ENCODE measurements at regions not wholly inside any gene's neighbourhood (a gene's known extent, or its start where the extent isn't known, plus 50 kb on each side); places are given as distances from the start of the nearest gene placed in this dataset.
"Not testable (repeated sequence)": the region's sequence is repeated elsewhere in the genome, so short reads cannot be mapped to it uniquely, and the experiment has no call there.

DNA sequence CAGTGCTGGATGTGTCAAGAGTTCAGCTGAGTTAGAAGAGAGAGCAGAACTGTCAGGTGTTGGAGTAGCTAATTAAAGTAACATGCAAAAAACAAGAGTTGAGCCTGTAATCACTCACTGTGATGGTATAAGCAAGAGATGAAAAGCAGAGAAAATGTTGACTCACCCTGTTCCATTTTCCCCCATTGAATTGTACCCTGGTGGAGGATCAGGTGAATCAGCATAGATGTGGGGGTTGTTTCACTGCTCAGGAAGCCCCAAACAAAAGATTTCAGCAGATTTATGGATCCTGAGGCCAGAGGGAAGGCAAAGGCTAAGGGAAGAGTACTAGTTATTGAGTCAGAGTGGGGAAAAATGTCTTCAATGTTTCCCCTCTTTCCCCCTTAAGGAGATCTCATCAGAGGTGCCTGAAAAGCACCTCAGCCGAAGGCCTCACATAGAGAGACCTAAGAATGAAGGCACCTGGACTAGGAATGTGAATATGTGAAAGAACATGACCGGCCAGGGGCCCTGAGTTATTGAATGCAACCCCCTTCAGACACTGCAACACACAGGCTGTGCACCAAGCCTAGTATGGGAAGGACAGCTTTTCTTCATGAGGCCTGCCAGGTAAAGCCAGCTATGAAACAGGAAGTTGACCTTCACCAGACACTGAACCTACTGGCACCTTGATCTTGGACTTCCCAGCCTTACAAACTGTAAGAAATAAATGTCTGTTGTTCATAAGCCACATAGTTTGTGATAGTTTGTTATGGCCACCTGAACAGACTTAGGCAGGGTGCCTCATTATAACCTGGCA is 90.1 kb downstream of the TMCO5A start:
- Histone ChIP-seq H3K36me3 (ENCODE audit: insufficient read depth, low read length) (no peaks in the 10 kb centered on the region), H3K9ac (ENCODE audit: insufficient read length) (no peak overlapping the region), H3K27ac (no peak overlapping the region), H3K4me3 (no peak overlapping the region), H3K9me3 (ENCODE audit: low read depth, low read length) (no peaks in the 10 kb centered on the region)
- no peak for TF ChIP-seq EZH2 (IDR thresholded peaks at IDR 0.05)
- TF ChIP-seq POLR2AphosphoS5 (IDR thresholded peaks at IDR 0.05; ENCODE audit: borderline replicate concordance, low read depth, low read length), result no peak
- TF ChIP-seq FOXP2 (optimal IDR thresholded peaks at IDR 0.05; ENCODE audit: control extremely low read depth, extremely low read length, insufficient read depth), result no peak
- no peak for DNase-seq (ENCODE audit: low read depth, low spot score)

DNA sequence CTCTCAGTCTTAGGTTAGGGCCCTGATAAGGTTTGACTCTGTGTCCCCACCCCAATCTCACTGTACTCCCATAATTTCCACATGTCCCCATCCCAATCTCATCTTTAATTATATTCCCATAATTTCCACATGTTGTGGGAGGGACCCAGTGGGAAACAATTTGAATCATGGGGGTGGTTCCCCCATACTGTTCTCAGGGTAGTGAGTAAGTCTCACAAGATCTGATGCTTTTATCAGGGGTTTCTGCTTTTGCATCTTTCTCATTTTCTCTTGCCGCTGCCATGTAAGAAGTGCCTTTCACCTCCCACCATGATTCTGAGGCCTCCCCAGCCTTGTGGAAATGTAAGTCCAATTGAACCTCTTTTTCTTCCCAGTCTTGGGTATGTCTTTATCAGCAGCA is 91.2 kb downstream of the TMCO5A start:
- not testable (repeated sequence) for DNase-seq (ENCODE audit: low read depth, low spot score); H3K4me3 ChIP-seq; H3K9ac ChIP-seq (ENCODE audit: insufficient read length); H3K27ac ChIP-seq; H3K36me3 ChIP-seq (ENCODE audit: insufficient read depth, low read length); H3K9me3 ChIP-seq (ENCODE audit: low read depth, low read length)

DNA sequence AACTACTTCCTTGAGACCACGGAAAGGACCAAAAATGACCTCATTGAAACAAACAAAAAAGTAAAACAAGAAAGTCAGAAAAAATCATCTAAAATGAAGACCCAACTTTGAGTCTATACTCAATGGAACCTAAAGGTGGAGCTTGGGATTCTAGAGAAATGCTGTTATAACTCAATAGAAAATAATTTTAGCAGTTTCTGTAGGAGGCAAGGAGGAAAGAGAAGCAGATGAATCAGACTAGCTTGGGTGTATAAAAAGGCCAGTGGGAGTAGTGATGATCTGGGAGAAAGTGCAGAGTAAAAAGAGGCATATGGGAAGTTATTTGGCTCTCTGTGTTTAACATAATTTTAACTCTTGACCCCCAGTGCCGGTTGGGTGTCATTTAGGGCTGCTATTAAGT is 94.4 kb downstream of the TMCO5A start:
- H3K27ac ChIP-seq, result no peak overlapping the region
- DNase-seq (ENCODE audit: low read depth, low spot score), result no peak
- no peak overlapping the region for H3K4me3 ChIP-seq
- no peak for TF ChIP-seq EZH2 (IDR thresholded peaks at IDR 0.05)
- H3K9me3 ChIP-seq (ENCODE audit: low read depth, low read length), result no peaks in the 10 kb centered on the region
- no peaks in the 10 kb centered on the region for H3K36me3 ChIP-seq (ENCODE audit: insufficient read depth, low read length)
- no peak overlapping the region for H3K9ac ChIP-seq (ENCODE audit: insufficient read length)

GRCh38 chr15:38029736-38030135 is 95.3 kb downstream of the TMCO5A start:
- Histone ChIP-seq H3K9ac (ENCODE audit: insufficient read length) (no peak overlapping the region), H3K36me3 (ENCODE audit: insufficient read depth, low read length) (no peaks in the 10 kb centered on the region), H3K9me3 (ENCODE audit: low read depth, low read length) (no peaks in the 10 kb centered on the region), H3K4me3 (no peak overlapping the region), H3K27ac (no peak overlapping the region)
- TF ChIP-seq FOXP2 (optimal IDR thresholded peaks at IDR 0.05; ENCODE audit: control extremely low read depth, extremely low read length, insufficient read depth) (no peak), EZH2 (IDR thresholded peaks at IDR 0.05) (no peak), POLR2AphosphoS5 (IDR thresholded peaks at IDR 0.05; ENCODE audit: borderline replicate concordance, low read depth, low read length) (no peak)
- peak; percentile 8 for DNase-seq (ENCODE audit: low read depth, low spot score)

- TF ChIP-seq POLR2AphosphoS5 (IDR thresholded peaks at IDR 0.05; ENCODE audit: borderline replicate concordance, low read depth, low read length), result no peak
- TF ChIP-seq EZH2 (IDR thresholded peaks at IDR 0.05), result no peak
- no peak for TF ChIP-seq FOXP2 (optimal IDR thresholded peaks at IDR 0.05; ENCODE audit: control extremely low read depth, extremely low read length, insufficient read depth)
- H3K36me3 ChIP-seq (ENCODE audit: insufficient read depth, low read length), result no peaks in the 10 kb centered on the region
- DNase-seq (ENCODE audit: low read depth, low spot score), result no peak
- H3K9me3 ChIP-seq (ENCODE audit: low read depth, low read length), result no peaks in the 10 kb centered on the region
- no peak overlapping the region for H3K27ac ChIP-seq
- H3K9ac ChIP-seq (ENCODE audit: insufficient read length), result no peak overlapping the region
- H3K4me3 ChIP-seq, result no peak overlapping the region
These were observed 96.2 kb downstream of the TMCO5A start for GRCh38 chr15:38030609-38031008.

- no peaks in the 10 kb centered on the region for H3K36me3 ChIP-seq (ENCODE audit: insufficient read depth, low read length)
- TF ChIP-seq EZH2 (IDR thresholded peaks at IDR 0.05) (no peak), POLR2AphosphoS5 (IDR thresholded peaks at IDR 0.05; ENCODE audit: borderline replicate concordance, low read depth, low read length) (no peak), FOXP2 (optimal IDR thresholded peaks at IDR 0.05; ENCODE audit: control extremely low read depth, extremely low read length, insufficient read depth) (no peak)
- no peak for DNase-seq (ENCODE audit: low read depth, low spot score)
- no peaks in the 10 kb centered on the region for H3K9me3 ChIP-seq (ENCODE audit: low read depth, low read length)
- no peak overlapping the region for H3K4me3 ChIP-seq
- H3K9ac ChIP-seq (ENCODE audit: insufficient read length), result no peak overlapping the region
- no peak overlapping the region for H3K27ac ChIP-seq
These were observed 101.3 kb downstream of the TMCO5A start for GRCh38 chr15:38035701-38036100.

DNA sequence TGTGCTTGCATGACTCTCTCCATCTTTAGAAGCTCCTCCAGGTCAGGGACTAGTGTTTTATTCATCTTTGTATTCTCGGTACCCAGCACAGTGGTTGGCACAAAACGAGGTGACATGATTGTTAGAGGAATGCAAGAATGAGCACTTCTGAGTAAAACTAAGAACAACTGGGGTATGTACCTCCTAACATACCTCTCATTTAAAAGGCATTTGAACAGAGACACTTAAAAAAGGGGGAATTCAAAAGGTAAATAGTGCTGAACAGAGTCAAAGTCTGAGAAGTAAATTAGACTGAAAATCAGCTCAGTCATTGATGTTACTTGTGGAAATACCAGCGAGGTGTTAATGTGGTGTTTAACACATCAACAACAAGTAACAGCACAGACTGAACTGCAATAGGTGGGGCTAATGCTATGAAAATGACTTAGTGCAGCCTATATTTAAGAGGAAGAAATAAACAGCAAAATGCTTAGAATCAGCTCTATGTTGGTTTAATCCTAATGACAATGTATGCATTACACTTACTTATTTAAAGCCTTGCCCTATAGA is 102.4 kb downstream of the TMCO5A start:
- Histone ChIP-seq H3K36me3 (ENCODE audit: insufficient read depth, low read length) (no peaks in the 10 kb centered on the region), H3K9ac (ENCODE audit: insufficient read length) (no peak overlapping the region), H3K27ac (no peak overlapping the region), H3K9me3 (ENCODE audit: low read depth, low read length) (no peaks in the 10 kb centered on the region), H3K4me3 (no peak overlapping the region)
- no peak for TF ChIP-seq POLR2AphosphoS5 (IDR thresholded peaks at IDR 0.05; ENCODE audit: borderline replicate concordance, low read depth, low read length)
- no peak for TF ChIP-seq FOXP2 (optimal IDR thresholded peaks at IDR 0.05; ENCODE audit: control extremely low read depth, extremely low read length, insufficient read depth)
- TF ChIP-seq EZH2 (IDR thresholded peaks at IDR 0.05), result no peak
- no peak for DNase-seq (ENCODE audit: low read depth, low spot score)

GRCh38 chr15:38038659-38039442 is 104.4 kb downstream of the TMCO5A start:
- H3K9ac ChIP-seq (ENCODE audit: insufficient read length), result no peak overlapping the region
- TF ChIP-seq FOXP2 (optimal IDR thresholded peaks at IDR 0.05; ENCODE audit: control extremely low read depth, extremely low read length, insufficient read depth) (no peak), EZH2 (IDR thresholded peaks at IDR 0.05) (no peak), POLR2AphosphoS5 (IDR thresholded peaks at IDR 0.05; ENCODE audit: borderline replicate concordance, low read depth, low read length) (no peak)
- H3K27ac ChIP-seq, result no peak overlapping the region
- H3K4me3 ChIP-seq, result no peak overlapping the region
- no peaks in the 10 kb centered on the region for H3K9me3 ChIP-seq (ENCODE audit: low read depth, low read length)
- no peak for DNase-seq (ENCODE audit: low read depth, low spot score)
- no peaks in the 10 kb centered on the region for H3K36me3 ChIP-seq (ENCODE audit: insufficient read depth, low read length)
